Panc1 (cell line): ENCODE measurements at regions not wholly inside any gene's neighbourhood (a gene's known extent, or its start where the extent isn't known, plus 50 kb on each side); places are given as distances from the start of the nearest gene placed in this dataset.

Experiments used
- CTCF ChIP-seq: fragments of 450-650 bp; IDR thresholded peaks from 2 replicates; pipeline ENCODE4 v1.5.1; 2017; ENCODE audit warnings: mild to moderate bottlenecking
- POLR2AphosphoS5 ChIP-seq: IDR thresholded peaks from 2 replicates; pipeline ENCODE4 v1.6.1; 2012; ENCODE audit warnings: mild to moderate bottlenecking, low read depth, low read length, moderate library complexity
- TCF7L2 ChIP-seq: IDR thresholded peaks from 2 replicates; pipeline ENCODE4 v1.6.1; 2011; ENCODE audit warnings: mild to moderate bottlenecking, low read depth, low read length, inconsistent platforms

- TF ChIP-seq CTCF (no peak), POLR2AphosphoS5 (no peak), TCF7L2 (no peak)
Observed at GRCh38 chr17:31726980-31727427, 132.0 kb downstream of the COPRS start.
